Mesenchymal stem cell (in vitro differentiated cells and primary cell): ENCODE measurements at regions not wholly inside any gene's neighbourhood (a gene's known extent, or its start where the extent isn't known, plus 50 kb on each side); places are given as distances from the start of the nearest gene placed in this dataset.

ENCODE experiments used
- DNase-seq: peaks from one replicate; pipeline ENCODE4 v3.0.0-alpha.2; 2013
- H2AFZ ChIP-seq: one replicate; pipeline ENCODE4 v1.6.1; 2013; ENCODE audit warnings: low read depth, mild to moderate bottlenecking, control low read depth, inconsistent platforms, low read length, moderate library complexity
- H2AK5ac ChIP-seq: 2 replicates; pipeline ENCODE4 v1.6.1; 2013; ENCODE audit warnings: low read length, moderate library complexity, mild to moderate bottlenecking, inconsistent platforms; ENCODE audit not compliant: severe bottlenecking
- H2BK120ac ChIP-seq: one replicate; pipeline ENCODE4 v1.6.1; 2013; ENCODE audit warnings: low read depth, mild to moderate bottlenecking, inconsistent platforms, low read length, moderate library complexity
- H2BK12ac ChIP-seq, 2 experiments: one replicate each; pipeline ENCODE4 v1.6.1; 2013; ENCODE audit warnings: inconsistent platforms in 2 of 2, low read length in 2 of 2, mild to moderate bottlenecking in 2 of 2, moderate library complexity in 2 of 2, control low read depth in 1 of 2
- H2BK15ac ChIP-seq: one replicate; pipeline ENCODE4 v1.6.1; 2013; ENCODE audit warnings: mild to moderate bottlenecking, low read depth, inconsistent platforms; ENCODE audit not compliant: poor library complexity, severe bottlenecking
- H2BK5ac ChIP-seq: 2 replicates; pipeline ENCODE4 v1.6.1; 2013; ENCODE audit warnings: low read depth, mild to moderate bottlenecking, low read length, control low read depth, inconsistent platforms; ENCODE audit not compliant: poor library complexity, severe bottlenecking
- H3K14ac ChIP-seq, 2 experiments: one replicate each; pipeline ENCODE4 v1.6.1; 2013; ENCODE audit warnings: inconsistent platforms in 2 of 2, low read length in 2 of 2, control low read depth in 1 of 2, mild to moderate bottlenecking in 1 of 2, moderate library complexity in 1 of 2
- H3K18ac ChIP-seq, 2 experiments: one replicate each; pipeline ENCODE4 v1.6.1; 2013; ENCODE audit warnings: inconsistent platforms in 2 of 2, low read length in 2 of 2, control low read depth in 1 of 2, low read depth in 1 of 2, mild to moderate bottlenecking in 1 of 2
- H3K23ac ChIP-seq, 2 experiments: one replicate each; pipeline ENCODE4 v1.6.1; 2013; ENCODE audit warnings: inconsistent platforms in 2 of 2, low read length in 2 of 2, mild to moderate bottlenecking in 2 of 2, moderate library complexity in 2 of 2, control low read depth in 1 of 2
- H3K27ac ChIP-seq: 2 replicates; pipeline ENCODE4 v1.5.1; 2013; ENCODE audit warnings: mild to moderate bottlenecking, moderate library complexity, low read length, control low read depth, inconsistent platforms; ENCODE audit not compliant: poor library complexity, severe bottlenecking
- H3K27me3 ChIP-seq, 2 experiments: 2 replicates each; pipeline versions ENCODE4 v1.6.1 to v1.7.0; 2013; ENCODE audit warnings: low read length in 2 of 2, mild to moderate bottlenecking in 2 of 2, moderate library complexity in 2 of 2, control low read depth in 1 of 2, inconsistent platforms in 1 of 2; ENCODE audit not compliant: control insufficient read depth in 1 of 2, insufficient read depth in 1 of 2
- H3K36me3 ChIP-seq, 2 experiments: 2 replicates each; pipeline versions ENCODE4 v1.6.1 to v1.7.0; 2013; ENCODE audit warnings: low read length in 2 of 2, control low read depth in 1 of 2, inconsistent platforms in 1 of 2, low read depth in 1 of 2, mild to moderate bottlenecking in 1 of 2; ENCODE audit not compliant: insufficient read depth in 2 of 2, control insufficient read depth in 1 of 2
- H3K4ac ChIP-seq, 2 experiments: one replicate each; pipeline ENCODE4 v1.6.1; 2013; ENCODE audit warnings: inconsistent platforms in 2 of 2, low read length in 2 of 2, mild to moderate bottlenecking in 2 of 2, moderate library complexity in 2 of 2, control low read depth in 1 of 2, low read depth in 1 of 2
- H3K4me1 ChIP-seq: 2 replicates; pipeline ENCODE4 v1.6.1; 2013; ENCODE audit warnings: low read depth, low read length, control low read depth; ENCODE audit not compliant: control insufficient read depth, insufficient read depth
- H3K4me2 ChIP-seq: 2 replicates; pipeline ENCODE4 v1.6.1; 2013; ENCODE audit warnings: low read length, mild to moderate bottlenecking, inconsistent platforms; ENCODE audit not compliant: poor library complexity, severe bottlenecking
- H3K4me3 ChIP-seq, 2 experiments: 2 replicates each; pipeline versions ENCODE4 v1.5.1 to v1.7.0; 2013; ENCODE audit warnings: low read length in 2 of 2, mild to moderate bottlenecking in 2 of 2, control low read depth in 1 of 2, low read depth in 1 of 2; ENCODE audit not compliant: insufficient read depth in 1 of 2
- H3K79me1 ChIP-seq: replicated peaks from 2 replicates; pipeline ENCODE4 v1.6.1; 2013; ENCODE audit warnings: mild to moderate bottlenecking, control low read depth, low read length, inconsistent platforms; ENCODE audit not compliant: poor library complexity, severe bottlenecking
- H3K9ac ChIP-seq: 2 replicates; pipeline ENCODE4 v1.7.0; 2013; ENCODE audit warnings: mild to moderate bottlenecking, low read length, moderate library complexity
- H3K9me3 ChIP-seq: 2 replicates; pipeline ENCODE4 v1.7.0; 2013; ENCODE audit warnings: mild to moderate bottlenecking, low read length; ENCODE audit not compliant: control insufficient read depth
- H4K8ac ChIP-seq: one replicate; pipeline ENCODE4 v1.6.1; 2013; ENCODE audit warnings: inconsistent platforms, mild to moderate bottlenecking, low read length, moderate library complexity
- H4K91ac ChIP-seq: one replicate; pipeline ENCODE4 v1.6.1; 2013; ENCODE audit warnings: mild to moderate bottlenecking, low read length, inconsistent platforms
- WGBS: methylation state at CpG from one replicate; pipeline ENCODE4 v1.1.7; 2013; ENCODE audit warnings: mixed read lengths; 5-methylcytosine and 5-hydroxymethylcytosine counted together

- H3K27me3 ChIP-seq, result no peaks in the 10 kb centered on the region
- H2AK5ac ChIP-seq, result no peak overlapping the region
- no peak overlapping the region for H2BK120ac ChIP-seq
- no peak overlapping the region for H3K4me3 ChIP-seq
- H3K18ac ChIP-seq, result peak overlapping the region in 1 of 2 experiments; percentile 3
- H3K4ac ChIP-seq, result no peak overlapping the region
- H3K4me2 ChIP-seq, result no peak overlapping the region
- H3K36me3 ChIP-seq, result no peaks in the 10 kb centered on the region
- H3K27ac ChIP-seq, result no peak overlapping the region
- H2AFZ ChIP-seq, result no peak overlapping the region
- no peak overlapping the region for H2BK15ac ChIP-seq
- H3K4me1 ChIP-seq, result peaks cover 5% of the 10 kb centered on the region
- no peak overlapping the region for H3K9ac ChIP-seq
- WGBS, result 68% methylated on average over 1 of the region's 1 CpG
- no peak overlapping the region for H2BK12ac ChIP-seq
- H3K14ac ChIP-seq, result no peak overlapping the region
- no peak overlapping the region for H4K91ac ChIP-seq
- H3K23ac ChIP-seq, result no peak overlapping the region
- H3K79me1 ChIP-seq, result no peaks in the 10 kb centered on the region
- DNase-seq, result no peak
- no peak overlapping the region for H4K8ac ChIP-seq
- H3K9me3 ChIP-seq, result no peaks in the 10 kb centered on the region
- H2BK5ac ChIP-seq, result no peak overlapping the region
Measured at GRCh38 chr12:68559246-68559645, 51.5 kb upstream of the RAP1B start.

GRCh38 chr12:68559984-68560850 is 50.5 kb upstream of the RAP1B start:
- Histone ChIP-seq H3K4me3 (peak overlapping the region in 1 of 2 experiments; percentile 7), H3K27me3 (no peaks in the 10 kb centered on the region), H2AFZ (peak overlapping the region; percentile 51), H2BK15ac (no peak overlapping the region), H3K4ac (peak overlapping the region in 1 of 2 experiments; percentile 75), H3K4me2 (no peak overlapping the region), H3K18ac (peak overlapping the region; percentile 8 to 85), H2BK5ac (no peak overlapping the region), H3K23ac (peak overlapping the region in 1 of 2 experiments; percentile 40), H3K36me3 (no peaks in the 10 kb centered on the region), H3K27ac (no peak overlapping the region), H2BK120ac (no peak overlapping the region), H4K8ac (peak overlapping the region; percentile 52), H3K9ac (no peak overlapping the region), H3K79me1 (no peaks in the 10 kb centered on the region), H3K14ac (peak overlapping the region in 1 of 2 experiments; percentile 91), H2BK12ac (peak overlapping the region; percentile 9 to 63), H3K4me1 (peaks cover 5% of the 10 kb centered on the region), H3K9me3 (no peaks in the 10 kb centered on the region), H2AK5ac (no peak overlapping the region), H4K91ac (no peak overlapping the region)
- DNase-seq, result peak; percentile 73
- 52% methylated on average over 7 of the region's 8 CpGs for WGBS

GRCh38 chr12:68560851-68561422 is 49.8 kb upstream of the RAP1B start:
- Histone ChIP-seq H3K36me3 (no peaks in the 10 kb centered on the region), H2AFZ (no peak overlapping the region), H3K4me3 (no peak overlapping the region), H3K4me1 (peaks cover 5% of the 10 kb centered on the region), H3K27ac (no peak overlapping the region), H2BK15ac (no peak overlapping the region), H3K9me3 (no peaks in the 10 kb centered on the region), H3K9ac (no peak overlapping the region), H2AK5ac (no peak overlapping the region), H3K79me1 (no peaks in the 10 kb centered on the region), H3K23ac (no peak overlapping the region), H3K18ac (peak overlapping the region in 1 of 2 experiments; percentile 21), H2BK12ac (no peak overlapping the region), H4K91ac (no peak overlapping the region), H2BK5ac (no peak overlapping the region), H3K4ac (no peak overlapping the region), H3K4me2 (no peak overlapping the region), H3K27me3 (no peaks in the 10 kb centered on the region), H3K14ac (no peak overlapping the region), H2BK120ac (no peak overlapping the region), H4K8ac (no peak overlapping the region)
- WGBS, result 100% methylated on average over 3 of the region's 5 CpGs
- no peak for DNase-seq
